T47D (cell line): ENCODE measurements at regions not wholly inside any gene's neighbourhood (a gene's known extent, or its start where the extent isn't known, plus 50 kb on each side); places are given as distances from the start of the nearest gene placed in this dataset.
A peak's percentile ranks its signal among the peaks of the same experiment; 100 is the strongest.
"Not testable (repeated sequence)": the region's sequence is repeated elsewhere in the genome, so short reads cannot be mapped to it uniquely, and the experiment has no call there.

Experiments used
- DNase-seq, 2 experiments: peaks; one replicate each; pipeline versions ENCODE4 v3.0.0 to v3.0.0-alpha.2; 2011 to 2012; ENCODE audit warnings: low read depth in 1 of 2, low spot score in 1 of 2
- JUND ChIP-seq: IDR thresholded peaks from 2 replicates; pipeline ENCODE4 v1.6.1; 2012; ENCODE audit warnings: low read depth
- in situ Hi-C: cut with HindIII; loops from 2 replicates; pipeline ENCODE4 v1.10.0; 2016; ENCODE audit warnings: low sequenced_read_pairs, low pct_unique_long_range_greater_than_20kb

GRCh38 chr10:114720685-114721278 is 62.7 kb upstream of the ABLIM1 start:
- in situ Hi-C loops = no loop called here
- TF ChIP-seq JUND = no peak
- DNase-seq = no peak

GRCh38 chr10:114722136-114722535 is 64.1 kb upstream of the ABLIM1 start:
- in situ Hi-C loops, DNase-seq: not testable (repeated sequence)

GRCh38 chr10:114723361-114723760 is 65.3 kb upstream of the ABLIM1 start:
- DNase-seq = no peak
- no peak for TF ChIP-seq JUND
- in situ Hi-C loops = no loop called here

GRCh38 chr10:114723991-114724715 is 66.1 kb upstream of the ABLIM1 start:
- peak in 1 of 2 experiments; percentile 77 for DNase-seq
- 0 out of 2 replicates have a peak, but pooled peaks have one; percentile 34 for TF ChIP-seq JUND
- in situ Hi-C loops = no loop called here

- in situ Hi-C loops = no loop called here
- DNase-seq = no peak
- no peak for TF ChIP-seq JUND
These were observed 66.6 kb upstream of the ABLIM1 start for GRCh38 chr10:114724716-114725106.

GRCh38 chr10:114726820-114727271 is 68.8 kb upstream of the ABLIM1 start:
- no peak for TF ChIP-seq JUND
- in situ Hi-C loops = no loop called here
- no peak for DNase-seq

- TF ChIP-seq JUND = no peak
- in situ Hi-C loops = no loop called here
- no peak for DNase-seq
These were observed 70.2 kb upstream of the ABLIM1 start for GRCh38 chr10:114728325-114728724.

GRCh38 chr10:114729103-114729659 is 71.1 kb upstream of the ABLIM1 start:
- DNase-seq = no peak
- in situ Hi-C loops = no loop called here
- no peak for TF ChIP-seq JUND

GRCh38 chr10:114730291-114730690 is 72.2 kb upstream of the ABLIM1 start:
- in situ Hi-C loops = no loop called here
- TF ChIP-seq JUND = no peak
- DNase-seq = no peak

GRCh38 chr10:114732931-114733330 is 74.9 kb upstream of the ABLIM1 start:
- TF ChIP-seq JUND = no peak
- no peak for DNase-seq
- in situ Hi-C loops = no loop called here

- no peak for DNase-seq
- TF ChIP-seq JUND = no peak
- in situ Hi-C loops = no loop called here
These were observed 77.9 kb upstream of the ABLIM1 start for GRCh38 chr10:114735946-114736345.

GRCh38 chr10:114743521-114744231 is 77.9 kb upstream of the FHIP2A start:
- no peak for TF ChIP-seq JUND

GRCh38 chr10:114746531-114746930 is 75.0 kb upstream of the FHIP2A start:
- in situ Hi-C loops = no loop called here

More at GRCh38 chr10:114743521-114744231, 77.9 kb upstream of the FHIP2A start:
- in situ Hi-C loops = no loop called here
- no peak for DNase-seq

More at GRCh38 chr10:114746531-114746930, 75.0 kb upstream of the FHIP2A start:
- DNase-seq = no peak
- TF ChIP-seq JUND = no peak
